ENCODE measurements at regions not wholly inside any gene's neighbourhood (a gene's known extent, or its start where the extent isn't known, plus 50 kb on each side); places are given as distances from the start of the nearest gene placed in this dataset.

DNA sequence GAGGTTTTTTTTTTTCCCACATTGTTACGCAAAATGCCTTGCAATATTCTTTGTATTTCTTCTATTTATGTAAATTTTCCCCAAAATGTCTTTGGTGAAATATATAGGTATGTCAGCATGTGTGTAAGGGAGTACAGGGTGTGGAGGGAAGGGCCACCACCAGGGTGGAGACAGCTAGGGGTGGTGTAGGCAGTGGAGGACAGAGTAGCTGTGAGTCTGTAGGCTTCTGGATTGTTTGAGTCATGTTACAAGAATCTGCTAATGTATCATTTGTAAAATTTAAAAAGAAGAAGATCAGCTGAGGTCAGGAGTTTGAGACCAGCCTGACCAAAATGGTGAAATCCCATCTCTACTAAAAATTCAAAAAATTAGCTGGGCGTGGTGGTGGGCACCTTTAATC, 175.5 kb downstream of the NXNL2 start:
- Histone ChIP-seq H3K27me3 (replicated peaks in 1 of 2; ENCODE audit: control insufficient read depth in 2 of 2, insufficient read depth in 2 of 2, low read length in 1 of 2) (no peaks in the 10 kb centered on the region), H3K79me2 (ENCODE audit: control insufficient read depth, insufficient read depth, low read length) (no peaks in the 10 kb centered on the region), H3K9me3 (replicated peaks; ENCODE audit: control insufficient read depth, insufficient read depth, low read length) (no peaks in the 10 kb centered on the region), H3K36me3 (ENCODE audit: control insufficient read depth in 2 of 2, insufficient read depth in 2 of 2, low read length in 1 of 2) (no peaks in the 10 kb centered on the region), H3K4me2 (ENCODE audit: control insufficient read depth, insufficient read depth) (no peak overlapping the region), H3K4me3 (no peak overlapping the region), H3K4me1 (ENCODE audit: control insufficient read depth, insufficient read depth, low read length) (no peaks in the 10 kb centered on the region), H3K27ac (ENCODE audit: control insufficient read depth, insufficient read depth) (no peak overlapping the region), H4K20me1 (ENCODE audit: control insufficient read depth, insufficient read depth) (no peaks in the 10 kb centered on the region), H2AFZ (ENCODE audit: control insufficient read depth, low read depth, low read length) (no peak overlapping the region), H3K9ac (ENCODE audit: control insufficient read depth, insufficient read depth, low read length) (no peak overlapping the region)
- no peak for DNase-seq (ENCODE audit: low read depth, low spot score)
- BruUV-seq (replicated peaks): no TSS peak
- SMC1A ChIA-PET (ENCODE audit: uncharacterized antibody, unreplicated experiment): no interaction called here
- ATAC-seq: no peak
- TF ChIP-seq ZNF207 (IDR thresholded peaks at IDR 0.05; ENCODE audit: borderline replicate concordance) (no peak), SIX5 (IDR thresholded peaks at IDR 0.05; ENCODE audit: low read depth, low read length, severe bottlenecking) (no peak), NFYA (IDR thresholded peaks at IDR 0.05; ENCODE audit: borderline replicate concordance, low read depth, low read length) (no peak), MEF2B (IDR thresholded peaks at IDR 0.05; ENCODE audit: partially characterized antibody, poor library complexity, severe bottlenecking) (no peak), CHD1 (IDR thresholded peaks at IDR 0.05; ENCODE audit: low read depth, low read length) (no peak), ZNF384 (IDR thresholded peaks at IDR 0.05; ENCODE audit: borderline replicate concordance, low read depth, low read length) (no peak), ZZZ3 (IDR thresholded peaks at IDR 0.05; ENCODE audit: control insufficient read depth, insufficient read length, low read depth) (no peak), ZNF622 (IDR thresholded peaks at IDR 0.05) (no peak), STAT3 (IDR thresholded peaks at IDR 0.05; ENCODE audit: low read depth, low read length) (no peak), MXI1 (IDR thresholded peaks at IDR 0.05; ENCODE audit: low read depth, low read length) (no peak), ZBED1 (IDR thresholded peaks at IDR 0.05; ENCODE audit: borderline replicate concordance) (no peak), NFIC (IDR thresholded peaks at IDR 0.05; ENCODE audit: low read depth, low read length) (no peak), CHD4 (IDR thresholded peaks at IDR 0.05) (no peak), ATF7 (IDR thresholded peaks at IDR 0.05; ENCODE audit: low read depth) (no peak)
- TF ChIP-seq, protein P1, sequence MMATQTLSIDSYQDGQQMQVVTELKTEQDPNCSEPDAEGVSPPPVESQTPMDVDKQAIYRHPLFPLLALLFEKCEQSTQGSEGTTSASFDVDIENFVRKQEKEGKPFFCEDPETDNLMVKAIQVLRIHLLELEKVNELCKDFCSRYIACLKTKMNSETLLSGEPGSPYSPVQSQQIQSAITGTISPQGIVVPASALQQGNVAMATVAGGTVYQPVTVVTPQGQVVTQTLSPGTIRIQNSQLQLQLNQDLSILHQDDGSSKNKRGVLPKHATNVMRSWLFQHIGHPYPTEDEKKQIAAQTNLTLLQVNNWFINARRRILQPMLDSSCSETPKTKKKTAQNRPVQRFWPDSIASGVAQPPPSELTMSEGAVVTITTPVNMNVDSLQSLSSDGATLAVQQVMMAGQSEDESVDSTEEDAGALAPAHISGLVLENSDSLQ (IDR thresholded peaks at IDR 0.05): no peak
- TF ChIP-seq, protein P2, sequence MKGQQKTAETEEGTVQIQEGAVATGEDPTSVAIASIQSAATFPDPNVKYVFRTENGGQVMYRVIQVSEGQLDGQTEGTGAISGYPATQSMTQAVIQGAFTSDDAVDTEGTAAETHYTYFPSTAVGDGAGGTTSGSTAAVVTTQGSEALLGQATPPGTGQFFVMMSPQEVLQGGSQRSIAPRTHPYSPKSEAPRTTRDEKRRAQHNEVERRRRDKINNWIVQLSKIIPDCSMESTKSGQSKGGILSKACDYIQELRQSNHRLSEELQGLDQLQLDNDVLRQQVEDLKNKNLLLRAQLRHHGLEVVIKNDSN (IDR thresholded peaks at IDR 0.05; ENCODE audit: borderline replicate concordance, extremely low read length, insufficient read depth, low read depth, low read length): no peak
- TF ChIP-seq, protein P3, sequence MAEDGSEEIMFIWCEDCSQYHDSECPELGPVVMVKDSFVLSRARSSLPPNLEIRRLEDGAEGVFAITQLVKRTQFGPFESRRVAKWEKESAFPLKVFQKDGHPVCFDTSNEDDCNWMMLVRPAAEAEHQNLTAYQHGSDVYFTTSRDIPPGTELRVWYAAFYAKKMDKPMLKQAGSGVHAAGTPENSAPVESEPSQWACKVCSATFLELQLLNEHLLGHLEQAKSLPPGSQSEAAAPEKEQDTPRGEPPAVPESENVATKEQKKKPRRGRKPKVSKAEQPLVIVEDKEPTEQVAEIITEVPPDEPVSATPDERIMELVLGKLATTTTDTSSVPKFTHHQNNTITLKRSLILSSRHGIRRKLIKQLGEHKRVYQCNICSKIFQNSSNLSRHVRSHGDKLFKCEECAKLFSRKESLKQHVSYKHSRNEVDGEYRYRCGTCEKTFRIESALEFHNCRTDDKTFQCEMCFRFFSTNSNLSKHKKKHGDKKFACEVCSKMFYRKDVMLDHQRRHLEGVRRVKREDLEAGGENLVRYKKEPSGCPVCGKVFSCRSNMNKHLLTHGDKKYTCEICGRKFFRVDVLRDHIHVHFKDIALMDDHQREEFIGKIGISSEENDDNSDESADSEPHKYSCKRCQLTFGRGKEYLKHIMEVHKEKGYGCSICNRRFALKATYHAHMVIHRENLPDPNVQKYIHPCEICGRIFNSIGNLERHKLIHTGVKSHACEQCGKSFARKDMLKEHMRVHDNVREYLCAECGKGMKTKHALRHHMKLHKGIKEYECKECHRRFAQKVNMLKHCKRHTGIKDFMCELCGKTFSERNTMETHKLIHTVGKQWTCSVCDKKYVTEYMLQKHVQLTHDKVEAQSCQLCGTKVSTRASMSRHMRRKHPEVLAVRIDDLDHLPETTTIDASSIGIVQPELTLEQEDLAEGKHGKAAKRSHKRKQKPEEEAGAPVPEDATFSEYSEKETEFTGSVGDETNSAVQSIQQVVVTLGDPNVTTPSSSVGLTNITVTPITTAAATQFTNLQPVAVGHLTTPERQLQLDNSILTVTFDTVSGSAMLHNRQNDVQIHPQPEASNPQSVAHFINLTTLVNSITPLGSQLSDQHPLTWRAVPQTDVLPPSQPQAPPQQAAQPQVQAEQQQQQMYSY (CRISPR knock-in tag; IDR thresholded peaks at IDR 0.05): no peak
- no peak for FAIRE-seq
- CTCF ChIA-PET: no interaction called here
- POLR2A ChIA-PET: no interaction called here
- in situ Hi-C loops (cut with MboI) (no loop called here), intact Hi-C loops (cut with micrococcal nuclease; ENCODE audit: unreplicated experiment) (no loop called here)
- RAD21 ChIA-PET (ENCODE audit: unreplicated experiment): no interaction called here
- 20% methylated on average over 2 of the region's 2 CpGs for WGBS (ENCODE audit: insufficient coverage, insufficient replicate concordance, low lambda C conversion rate, missing lambda C conversion rate)
